WERI-Rb-1 (cell line): ENCODE measurements at regions not wholly inside any gene's neighbourhood (a gene's known extent, or its start where the extent isn't known, plus 50 kb on each side); places are given as distances from the start of the nearest gene placed in this dataset.
A peak's percentile ranks its signal among the peaks of the same experiment; 100 is the strongest.

Source experiments
- DNase-seq: peaks from one replicate; pipeline ENCODE4 v3.0.0-alpha.2; 2020
- H3K27ac ChIP-seq: fragments of 250-450 bp; sonication (Bioruptor Pico); 2 replicates; pipeline ENCODE4 v1.5.1; 2020; ENCODE audit warnings: mild to moderate bottlenecking, moderate library complexity
- H3K27me3 ChIP-seq: fragments of 250-450 bp; sonication (Bioruptor Pico); 2 replicates; pipeline ENCODE4 v1.5.1; 2021; ENCODE audit warnings: mild to moderate bottlenecking, low read depth, moderate library complexity; ENCODE audit not compliant: insufficient read depth, severe bottlenecking
- H3K36me3 ChIP-seq: fragments of 250-450 bp; sonication (Bioruptor Pico); 2 replicates; pipeline ENCODE4 v1.5.1; 2020; ENCODE audit warnings: mild to moderate bottlenecking, moderate library complexity
- H3K4me3 ChIP-seq: 2 replicates; pipeline ENCODE4 v1.5.1; 2011; ENCODE audit warnings: low read depth, mild to moderate bottlenecking, control low read depth, low read length
- H3K9me3 ChIP-seq: fragments of 250-450 bp; sonication (Bioruptor Pico); 2 replicates; pipeline ENCODE4 v1.5.1; 2021; ENCODE audit warnings: mild to moderate bottlenecking, moderate library complexity; ENCODE audit not compliant: severe bottlenecking
- CTCF ChIP-seq: IDR thresholded peaks from 2 replicates; pipeline ENCODE4 v1.5.1; 2011; ENCODE audit warnings: low read depth, mild to moderate bottlenecking, control low read depth, inconsistent platforms, low read length

GRCh38 chr22:22171357-22172218, 73.0 kb upstream of the VPREB1 start:
- DNase-seq, result peak; percentile 38

GRCh38 chr22:22169923-22170322, 74.7 kb upstream of the VPREB1 start:
- Histone ChIP-seq H3K4me3 (no peak overlapping the region), H3K9me3 (no peaks in the 10 kb centered on the region), H3K27ac (no peak overlapping the region), H3K36me3 (no peaks in the 10 kb centered on the region), H3K27me3 (peaks cover 2% of the 10 kb centered on the region)
- DNase-seq, result no peak
- TF ChIP-seq CTCF, result no peak

More at GRCh38 chr22:22171357-22172218, 73.0 kb upstream of the VPREB1 start:
- peaks cover 2% of the 10 kb centered on the region for H3K27me3 ChIP-seq
- H3K36me3 ChIP-seq, result no peaks in the 10 kb centered on the region
- H3K9me3 ChIP-seq, result no peaks in the 10 kb centered on the region
- no peak overlapping the region for H3K27ac ChIP-seq
- no peak overlapping the region for H3K4me3 ChIP-seq
- peak; percentile 57 for TF ChIP-seq CTCF

GRCh38 chr22:22168941-22169867, 75.4 kb upstream of the VPREB1 start:
- no peak overlapping the region for H3K27ac ChIP-seq
- H3K4me3 ChIP-seq, result no peak overlapping the region
- TF ChIP-seq CTCF, result no peak

GRCh38 chr22:22168190-22168940, 76.2 kb upstream of the VPREB1 start:
- H3K4me3 ChIP-seq, result no peak overlapping the region
- no peak for DNase-seq
- TF ChIP-seq CTCF, result no peak
- no peaks in the 10 kb centered on the region for H3K9me3 ChIP-seq
- no peaks in the 10 kb centered on the region for H3K36me3 ChIP-seq
- H3K27me3 ChIP-seq, result peaks cover 3% of the 10 kb centered on the region
- no peak overlapping the region for H3K27ac ChIP-seq

More at GRCh38 chr22:22168941-22169867, 75.4 kb upstream of the VPREB1 start:
- Histone ChIP-seq H3K9me3 (no peaks in the 10 kb centered on the region), H3K27me3 (peaks cover 2% of the 10 kb centered on the region), H3K36me3 (no peaks in the 10 kb centered on the region)
- DNase-seq, result no peak

- H3K27ac ChIP-seq, result no peak overlapping the region
- no peak for TF ChIP-seq CTCF
- H3K36me3 ChIP-seq, result no peaks in the 10 kb centered on the region
- no peak for DNase-seq
- H3K9me3 ChIP-seq, result no peaks in the 10 kb centered on the region
- peaks cover 5% of the 10 kb centered on the region for H3K27me3 ChIP-seq
- H3K4me3 ChIP-seq, result no peak overlapping the region
Measured at GRCh38 chr22:22167791-22168189, 76.8 kb upstream of the VPREB1 start.
